GM12891 (cell line): ENCODE measurements at regions not wholly inside any gene's neighbourhood (a gene's known extent, or its start where the extent isn't known, plus 50 kb on each side); places are given as distances from the start of the nearest gene placed in this dataset.

Experiments
- POLR2A ChIP-seq: IDR thresholded peaks from 2 replicates; pipeline ENCODE4 v1.6.1; 2011; ENCODE audit warnings: low read depth, low read length, control low read depth
- POLR2AphosphoS5 ChIP-seq: IDR thresholded peaks from 2 replicates; pipeline ENCODE4 v1.6.1; 2011; ENCODE audit warnings: low read depth, low read length, control low read depth
- POU2F2 ChIP-seq: IDR thresholded peaks from 2 replicates; pipeline ENCODE4 v1.6.1; 2011; ENCODE audit warnings: low read depth, mild to moderate bottlenecking, control low read depth, low read length, moderate library complexity
- SPI1 ChIP-seq: IDR thresholded peaks from 2 replicates; pipeline ENCODE4 v1.6.1; 2011; ENCODE audit warnings: low read depth, low read length, control low read depth
- TAF1 ChIP-seq: IDR thresholded peaks from 2 replicates; pipeline ENCODE4 v1.6.1; 2011; ENCODE audit warnings: low read depth, low read length, control low read depth

DNA sequence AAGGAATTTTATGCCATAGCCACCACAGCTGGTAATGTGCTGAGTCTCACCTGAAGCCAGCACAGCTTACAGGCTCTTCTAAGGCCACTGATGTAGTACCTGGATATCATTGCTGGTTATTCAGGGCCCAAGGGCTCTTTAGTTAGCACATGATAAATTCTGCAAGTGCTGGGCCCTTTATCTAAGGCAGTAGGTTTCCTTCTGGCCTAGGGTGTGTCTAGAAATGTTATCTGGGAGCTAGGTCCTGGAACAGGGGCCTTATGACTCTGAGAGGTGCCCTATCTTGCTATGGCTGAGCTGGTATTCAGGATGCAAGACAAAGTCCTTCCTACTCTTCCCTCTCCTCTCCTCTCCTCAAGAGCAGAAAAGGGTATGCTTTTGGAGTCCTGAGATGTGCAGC lies 1424.5 kb upstream of the NUDT12 start:
- no peak for TF ChIP-seq POLR2AphosphoS5
- TF ChIP-seq POLR2A, result no peak
- no peak for TF ChIP-seq TAF1
- no peak for TF ChIP-seq POU2F2
- no peak for TF ChIP-seq SPI1
